ENCODE measurements at regions not wholly inside any gene's neighbourhood (a gene's known extent, or its start where the extent isn't known, plus 50 kb on each side); places are given as distances from the start of the nearest gene placed in this dataset.

DNA sequence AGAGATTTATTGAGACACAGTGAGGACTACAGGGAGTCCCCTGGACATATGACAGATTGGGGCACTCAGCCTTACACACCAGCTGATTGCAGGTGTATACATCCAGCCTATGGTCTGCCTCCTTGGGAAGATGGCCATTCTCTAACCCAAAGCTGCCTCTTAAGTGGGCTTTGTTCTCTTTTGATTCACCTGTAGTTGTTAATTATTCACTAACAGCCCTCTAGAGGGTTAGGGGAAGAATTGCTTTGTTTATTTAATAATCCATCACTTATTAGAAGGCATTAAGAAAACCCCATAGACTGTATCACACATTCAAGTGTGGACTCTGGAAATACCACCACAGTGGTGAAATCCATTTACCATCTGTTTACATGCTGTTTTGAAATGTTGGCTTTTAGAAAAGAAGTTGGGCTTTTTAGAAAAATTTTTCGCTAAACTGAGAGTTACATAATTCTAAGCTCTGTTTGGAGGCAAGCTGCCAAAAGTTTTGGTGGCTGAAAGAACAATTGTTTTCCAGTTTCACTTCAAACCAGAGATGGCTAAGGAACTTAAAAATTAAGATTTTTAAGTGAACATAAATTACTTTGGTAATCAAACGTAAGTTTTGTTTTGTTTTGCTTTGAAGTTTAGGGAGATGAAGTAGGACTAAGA is 379.1 kb downstream of the ADRA2A start:
- TF ChIP-seq, protein P1, sequence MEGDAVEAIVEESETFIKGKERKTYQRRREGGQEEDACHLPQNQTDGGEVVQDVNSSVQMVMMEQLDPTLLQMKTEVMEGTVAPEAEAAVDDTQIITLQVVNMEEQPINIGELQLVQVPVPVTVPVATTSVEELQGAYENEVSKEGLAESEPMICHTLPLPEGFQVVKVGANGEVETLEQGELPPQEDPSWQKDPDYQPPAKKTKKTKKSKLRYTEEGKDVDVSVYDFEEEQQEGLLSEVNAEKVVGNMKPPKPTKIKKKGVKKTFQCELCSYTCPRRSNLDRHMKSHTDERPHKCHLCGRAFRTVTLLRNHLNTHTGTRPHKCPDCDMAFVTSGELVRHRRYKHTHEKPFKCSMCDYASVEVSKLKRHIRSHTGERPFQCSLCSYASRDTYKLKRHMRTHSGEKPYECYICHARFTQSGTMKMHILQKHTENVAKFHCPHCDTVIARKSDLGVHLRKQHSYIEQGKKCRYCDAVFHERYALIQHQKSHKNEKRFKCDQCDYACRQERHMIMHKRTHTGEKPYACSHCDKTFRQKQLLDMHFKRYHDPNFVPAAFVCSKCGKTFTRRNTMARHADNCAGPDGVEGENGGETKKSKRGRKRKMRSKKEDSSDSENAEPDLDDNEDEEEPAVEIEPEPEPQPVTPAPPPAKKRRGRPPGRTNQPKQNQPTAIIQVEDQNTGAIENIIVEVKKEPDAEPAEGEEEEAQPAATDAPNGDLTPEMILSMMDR (IDR thresholded peaks at IDR 0.05): no peak
- TF ChIP-seq TP53 (CRISPR knock-in tag; IDR thresholded peaks at IDR 0.05) (no peak), TFCP2L1 (CRISPR knock-in tag; IDR thresholded peaks at IDR 0.05) (no peak), GATA3 (IDR thresholded peaks at IDR 0.05; ENCODE audit: borderline replicate concordance) (no peak), CHD4 (IDR thresholded peaks at IDR 0.05; ENCODE audit: borderline replicate concordance) (no peak), RCOR1 (IDR thresholded peaks at IDR 0.05; ENCODE audit: low read depth, low read length) (no peak), ESRRA (IDR thresholded peaks at IDR 0.05; ENCODE audit: borderline replicate concordance, low read length) (no peak), POLR2A (IDR thresholded peaks at IDR 0.05; ENCODE audit: low read length) (no peak), HDAC2 (IDR thresholded peaks at IDR 0.05) (no peak)
- TF ChIP-seq, protein P2, sequence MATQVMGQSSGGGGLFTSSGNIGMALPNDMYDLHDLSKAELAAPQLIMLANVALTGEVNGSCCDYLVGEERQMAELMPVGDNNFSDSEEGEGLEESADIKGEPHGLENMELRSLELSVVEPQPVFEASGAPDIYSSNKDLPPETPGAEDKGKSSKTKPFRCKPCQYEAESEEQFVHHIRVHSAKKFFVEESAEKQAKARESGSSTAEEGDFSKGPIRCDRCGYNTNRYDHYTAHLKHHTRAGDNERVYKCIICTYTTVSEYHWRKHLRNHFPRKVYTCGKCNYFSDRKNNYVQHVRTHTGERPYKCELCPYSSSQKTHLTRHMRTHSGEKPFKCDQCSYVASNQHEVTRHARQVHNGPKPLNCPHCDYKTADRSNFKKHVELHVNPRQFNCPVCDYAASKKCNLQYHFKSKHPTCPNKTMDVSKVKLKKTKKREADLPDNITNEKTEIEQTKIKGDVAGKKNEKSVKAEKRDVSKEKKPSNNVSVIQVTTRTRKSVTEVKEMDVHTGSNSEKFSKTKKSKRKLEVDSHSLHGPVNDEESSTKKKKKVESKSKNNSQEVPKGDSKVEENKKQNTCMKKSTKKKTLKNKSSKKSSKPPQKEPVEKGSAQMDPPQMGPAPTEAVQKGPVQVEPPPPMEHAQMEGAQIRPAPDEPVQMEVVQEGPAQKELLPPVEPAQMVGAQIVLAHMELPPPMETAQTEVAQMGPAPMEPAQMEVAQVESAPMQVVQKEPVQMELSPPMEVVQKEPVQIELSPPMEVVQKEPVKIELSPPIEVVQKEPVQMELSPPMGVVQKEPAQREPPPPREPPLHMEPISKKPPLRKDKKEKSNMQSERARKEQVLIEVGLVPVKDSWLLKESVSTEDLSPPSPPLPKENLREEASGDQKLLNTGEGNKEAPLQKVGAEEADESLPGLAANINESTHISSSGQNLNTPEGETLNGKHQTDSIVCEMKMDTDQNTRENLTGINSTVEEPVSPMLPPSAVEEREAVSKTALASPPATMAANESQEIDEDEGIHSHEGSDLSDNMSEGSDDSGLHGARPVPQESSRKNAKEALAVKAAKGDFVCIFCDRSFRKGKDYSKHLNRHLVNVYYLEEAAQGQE (IDR thresholded peaks at IDR 0.05): no peak
- TF ChIP-seq, protein P3, sequence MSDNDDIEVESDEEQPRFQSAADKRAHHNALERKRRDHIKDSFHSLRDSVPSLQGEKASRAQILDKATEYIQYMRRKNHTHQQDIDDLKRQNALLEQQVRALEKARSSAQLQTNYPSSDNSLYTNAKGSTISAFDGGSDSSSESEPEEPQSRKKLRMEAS (IDR thresholded peaks at IDR 0.05): no peak
- TF ChIP-seq, protein P4, sequence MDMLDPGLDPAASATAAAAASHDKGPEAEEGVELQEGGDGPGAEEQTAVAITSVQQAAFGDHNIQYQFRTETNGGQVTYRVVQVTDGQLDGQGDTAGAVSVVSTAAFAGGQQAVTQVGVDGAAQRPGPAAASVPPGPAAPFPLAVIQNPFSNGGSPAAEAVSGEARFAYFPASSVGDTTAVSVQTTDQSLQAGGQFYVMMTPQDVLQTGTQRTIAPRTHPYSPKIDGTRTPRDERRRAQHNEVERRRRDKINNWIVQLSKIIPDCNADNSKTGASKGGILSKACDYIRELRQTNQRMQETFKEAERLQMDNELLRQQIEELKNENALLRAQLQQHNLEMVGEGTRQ (IDR thresholded peaks at IDR 0.05): no peak
